PC-9 (cell line): ENCODE measurements at regions not wholly inside any gene's neighbourhood (a gene's known extent, or its start where the extent isn't known, plus 50 kb on each side); places are given as distances from the start of the nearest gene placed in this dataset.

ENCODE experiments used
- CTCF ChIP-seq: fragments of 200-600 bp; sonication (generic); conservative IDR thresholded peaks from 2 replicates; pipeline ENCODE4 v1.6.1; 2017; ENCODE audit warnings: mixed run types, antibody characterized with exemption, mild to moderate bottlenecking, moderate library complexity
- EZH2 ChIP-seq: fragments of 200-600 bp; sonication (generic); IDR thresholded peaks from 2 replicates; pipeline ENCODE4 v1.8.0; 2017; ENCODE audit warnings: antibody characterized with exemption, low read depth

- no peak for TF ChIP-seq CTCF
- no peak for TF ChIP-seq EZH2
These were observed 648.9 kb upstream of the SALL3 start for GRCh38 chr18:78330766-78331165.
